Glutamatergic neuron (in vitro differentiated cells): ENCODE measurements at regions not wholly inside any gene's neighbourhood (a gene's known extent, or its start where the extent isn't known, plus 50 kb on each side); places are given as distances from the start of the nearest gene placed in this dataset.

Experiments used
- DNase-seq: peaks from one replicate; pipeline ENCODE4 v3.0.0; 2022
- H3K27ac Mint-ChIP-seq: one replicate; pipeline ENCODE4 v1.8.0; 2020; ENCODE audit warnings: mild to moderate bottlenecking, mixed read lengths, inconsistent platforms; ENCODE audit not compliant: unreplicated experiment
- H3K27me3 Mint-ChIP-seq: one replicate; pipeline ENCODE4 v1.8.0; 2020; ENCODE audit warnings: mild to moderate bottlenecking, moderate library complexity, mixed read lengths, inconsistent platforms; ENCODE audit not compliant: unreplicated experiment
- H3K36me3 Mint-ChIP-seq: one replicate; pipeline ENCODE4 v1.8.0; 2020; ENCODE audit warnings: mild to moderate bottlenecking, mixed read lengths, inconsistent platforms; ENCODE audit not compliant: unreplicated experiment
- H3K4me1 Mint-ChIP-seq: one replicate; pipeline ENCODE4 v1.8.0; 2020; ENCODE audit warnings: mild to moderate bottlenecking, low read depth, mixed read lengths, inconsistent platforms; ENCODE audit not compliant: unreplicated experiment
- H3K4me3 Mint-ChIP-seq: one replicate; pipeline ENCODE4 v1.8.0; 2020; ENCODE audit warnings: mild to moderate bottlenecking, mixed read lengths, inconsistent platforms; ENCODE audit not compliant: unreplicated experiment
- H3K9me3 Mint-ChIP-seq: one replicate; pipeline ENCODE4 v1.8.0; 2020; ENCODE audit warnings: mild to moderate bottlenecking, moderate library complexity, mixed read lengths, inconsistent platforms; ENCODE audit not compliant: unreplicated experiment
- TF ChIP-seq, protein P1 (sequence below): fragments of 200-600 bp; sonication (generic); IDR thresholded peaks from one replicate; pipeline ENCODE4 v1.5.0; 2021; ENCODE audit not compliant: partially characterized antibody, unreplicated experiment

DNA sequence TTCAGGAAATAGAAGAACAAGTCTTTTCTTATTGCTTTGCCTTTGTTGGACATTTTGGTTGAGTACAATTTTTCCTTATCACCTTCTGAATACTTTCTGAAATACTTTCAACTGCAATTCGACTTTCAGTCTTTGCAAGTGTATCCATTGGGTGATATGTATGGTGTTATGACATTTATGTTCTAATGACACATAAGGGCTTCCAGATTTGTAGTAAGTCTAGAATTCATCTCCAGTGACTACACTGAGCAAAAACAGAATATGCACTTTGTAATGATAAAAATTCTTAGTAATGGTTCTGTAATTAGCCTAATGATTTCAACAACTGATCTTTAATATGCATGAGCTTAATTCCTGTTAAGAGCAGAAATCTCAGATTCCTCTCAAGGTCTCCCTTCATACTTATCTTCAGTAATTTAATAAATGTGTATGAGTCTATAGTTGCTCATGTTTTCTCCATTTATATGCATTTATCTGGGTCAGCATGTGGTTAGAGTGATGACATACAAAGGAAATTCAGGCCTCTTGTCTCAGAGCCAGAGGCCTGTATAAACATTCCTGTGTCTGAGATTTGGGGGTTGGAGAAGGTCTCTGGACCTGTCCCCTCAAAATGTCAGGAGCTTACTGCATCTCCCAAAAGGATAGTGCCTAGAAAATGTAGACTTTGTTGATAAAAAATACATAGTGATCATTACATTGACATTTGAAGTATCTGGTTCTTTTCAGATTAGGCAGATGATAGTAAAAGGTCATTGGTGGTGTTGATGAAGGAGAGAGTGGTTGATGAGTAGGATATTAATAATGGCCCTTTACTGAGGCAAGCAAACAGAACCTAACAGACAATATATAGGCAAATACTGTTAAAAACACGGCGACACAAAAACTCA lies 114.9 kb downstream of the QPCT start:
- Mint-ChIP-seq H3K36me3 (no peaks in the 10 kb centered on the region), H3K4me1 (no peaks in the 10 kb centered on the region), H3K9me3 (no peaks in the 10 kb centered on the region), H3K27me3 (no peaks in the 10 kb centered on the region), H3K4me3 (no peak overlapping the region), H3K27ac (no peak overlapping the region)
- TF ChIP-seq, protein P1, sequence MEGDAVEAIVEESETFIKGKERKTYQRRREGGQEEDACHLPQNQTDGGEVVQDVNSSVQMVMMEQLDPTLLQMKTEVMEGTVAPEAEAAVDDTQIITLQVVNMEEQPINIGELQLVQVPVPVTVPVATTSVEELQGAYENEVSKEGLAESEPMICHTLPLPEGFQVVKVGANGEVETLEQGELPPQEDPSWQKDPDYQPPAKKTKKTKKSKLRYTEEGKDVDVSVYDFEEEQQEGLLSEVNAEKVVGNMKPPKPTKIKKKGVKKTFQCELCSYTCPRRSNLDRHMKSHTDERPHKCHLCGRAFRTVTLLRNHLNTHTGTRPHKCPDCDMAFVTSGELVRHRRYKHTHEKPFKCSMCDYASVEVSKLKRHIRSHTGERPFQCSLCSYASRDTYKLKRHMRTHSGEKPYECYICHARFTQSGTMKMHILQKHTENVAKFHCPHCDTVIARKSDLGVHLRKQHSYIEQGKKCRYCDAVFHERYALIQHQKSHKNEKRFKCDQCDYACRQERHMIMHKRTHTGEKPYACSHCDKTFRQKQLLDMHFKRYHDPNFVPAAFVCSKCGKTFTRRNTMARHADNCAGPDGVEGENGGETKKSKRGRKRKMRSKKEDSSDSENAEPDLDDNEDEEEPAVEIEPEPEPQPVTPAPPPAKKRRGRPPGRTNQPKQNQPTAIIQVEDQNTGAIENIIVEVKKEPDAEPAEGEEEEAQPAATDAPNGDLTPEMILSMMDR: no peak
- DNase-seq: no peak

DNA sequence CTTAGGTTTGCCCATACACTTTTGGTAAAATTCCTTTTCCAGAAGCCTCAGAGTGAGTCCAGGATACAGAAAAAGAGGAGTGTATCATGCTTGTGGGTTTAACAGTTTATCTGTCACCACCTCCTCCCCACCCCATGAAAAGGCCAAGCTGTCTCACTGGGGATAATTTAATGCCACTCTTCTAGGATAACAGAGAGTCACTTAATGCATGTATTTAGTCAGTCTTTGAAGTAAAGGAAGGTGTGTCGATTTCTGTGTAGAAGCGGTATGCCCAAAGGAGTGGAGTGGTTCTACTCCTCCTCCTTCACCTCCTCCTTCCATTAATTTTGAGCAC lies 116.4 kb downstream of the QPCT start:
- Mint-ChIP-seq H3K4me3 (no peak overlapping the region), H3K27me3 (no peaks in the 10 kb centered on the region), H3K27ac (no peak overlapping the region), H3K4me1 (no peaks in the 10 kb centered on the region), H3K9me3 (no peaks in the 10 kb centered on the region), H3K36me3 (no peaks in the 10 kb centered on the region)
- TF ChIP-seq, protein P1: no peak
- DNase-seq: no peak

DNA sequence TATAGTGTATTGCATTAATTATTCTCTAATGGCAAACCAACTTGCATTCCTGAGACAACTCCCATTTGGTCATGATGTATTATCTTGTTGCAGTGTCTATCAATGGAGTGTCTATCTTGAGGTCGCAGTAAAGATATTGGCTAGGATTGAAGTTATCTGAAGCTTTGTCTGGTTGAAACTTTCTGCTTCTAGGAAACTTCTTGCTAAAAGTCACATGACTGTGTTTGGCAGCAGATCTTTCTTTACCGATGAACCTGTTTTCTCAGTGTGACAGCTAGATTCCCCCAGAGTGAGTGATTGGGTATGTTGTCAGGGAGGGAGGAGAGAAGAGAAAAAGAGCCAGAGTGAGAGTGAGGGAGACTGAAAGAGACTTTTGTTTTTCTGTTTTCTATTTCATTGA lies 119.6 kb downstream of the QPCT start:
- Mint-ChIP-seq H3K27me3 (no peaks in the 10 kb centered on the region), H3K9me3 (no peaks in the 10 kb centered on the region), H3K36me3 (no peaks in the 10 kb centered on the region), H3K27ac (no peak overlapping the region), H3K4me1 (no peaks in the 10 kb centered on the region), H3K4me3 (no peak overlapping the region)
- DNase-seq: no peak
- TF ChIP-seq, protein P1: no peak

DNA sequence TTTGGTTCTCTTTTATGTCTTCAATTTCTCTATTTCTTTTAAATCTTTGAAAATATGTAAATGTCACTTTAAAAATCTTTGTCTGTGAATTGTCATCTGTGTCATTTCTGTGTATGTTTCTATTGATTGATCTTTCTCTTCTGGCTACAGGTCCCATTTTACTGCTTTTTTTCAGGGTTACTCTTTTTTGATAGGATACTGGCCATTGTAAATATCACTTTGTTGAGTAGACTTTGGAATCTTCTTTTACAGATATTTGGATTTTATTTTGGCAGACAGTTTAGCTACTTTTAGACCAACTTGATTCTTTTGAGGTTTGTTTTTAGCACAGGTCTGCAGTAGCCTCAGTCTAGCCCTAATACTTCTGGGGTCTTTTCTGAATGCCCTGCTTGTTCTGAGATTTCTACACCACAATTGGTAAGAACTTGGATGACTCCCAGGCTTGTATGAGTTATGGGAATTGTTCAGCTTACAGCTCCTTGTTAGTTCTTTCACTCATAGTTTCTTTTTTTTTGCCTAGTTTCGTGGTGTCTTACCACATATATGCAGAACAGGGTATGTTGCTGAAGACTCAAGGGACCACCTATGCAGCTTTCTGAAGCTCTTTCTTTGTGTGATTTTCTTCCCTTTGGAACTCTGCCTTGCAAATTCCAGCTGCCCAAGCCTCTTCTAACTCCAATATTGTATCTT lies 122.2 kb downstream of the QPCT start:
- no peak for DNase-seq
- H3K4me3 Mint-ChIP-seq: no peak overlapping the region
- H3K27ac Mint-ChIP-seq: no peak overlapping the region
- H3K4me1 Mint-ChIP-seq: no peaks in the 10 kb centered on the region
- no peaks in the 10 kb centered on the region for H3K27me3 Mint-ChIP-seq
- no peaks in the 10 kb centered on the region for H3K9me3 Mint-ChIP-seq
- TF ChIP-seq, protein P1: no peak
- no peaks in the 10 kb centered on the region for H3K36me3 Mint-ChIP-seq

DNA sequence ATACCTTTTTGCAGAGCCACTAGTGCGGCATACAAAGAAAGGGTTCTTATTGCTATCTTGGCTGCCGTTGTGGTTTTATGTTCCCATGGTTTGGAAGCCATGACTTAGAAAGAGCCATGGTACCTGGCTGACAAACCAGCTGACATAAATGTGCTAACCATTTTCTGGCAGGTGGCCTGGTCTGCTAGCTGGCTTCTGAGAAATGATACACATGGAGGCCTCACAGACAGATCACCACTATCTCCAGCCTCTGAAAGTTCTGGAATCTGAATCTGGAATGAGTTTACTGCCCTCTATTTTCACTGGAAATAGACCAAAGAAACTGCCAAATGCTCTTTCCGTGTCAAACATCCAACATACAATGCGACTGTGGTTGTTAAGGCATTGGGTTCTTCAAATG lies 123.7 kb downstream of the QPCT start:
- no peaks in the 10 kb centered on the region for H3K4me1 Mint-ChIP-seq
- H3K4me3 Mint-ChIP-seq: no peak overlapping the region
- no peaks in the 10 kb centered on the region for H3K36me3 Mint-ChIP-seq
- no peak overlapping the region for H3K27ac Mint-ChIP-seq
- TF ChIP-seq, protein P1: no peak
- peaks cover 2% of the 10 kb centered on the region for H3K9me3 Mint-ChIP-seq
- no peaks in the 10 kb centered on the region for H3K27me3 Mint-ChIP-seq
- no peak for DNase-seq
